Tibial nerve (tissue), 4 donors: ENCODE measurements at regions not wholly inside any gene's neighbourhood (a gene's known extent, or its start where the extent isn't known, plus 50 kb on each side); places are given as distances from the start of the nearest gene placed in this dataset. TPM values are rescaled to one million over a fixed set of nuclear protein-coding genes. Genes with fewer than 3 reads are reported as not detected.

Experiments
- DNase-seq, 2 donors: peaks; one replicate each; pipeline ENCODE4 v3.0.0-alpha.2; 2019; ENCODE audit warnings: low spot score in 2 of 2
- H3K27ac ChIP-seq, 4 donors: fragments of 200-600 bp; sonication (generic) in 3 of 4; one replicate each; pipeline ENCODE4 v1.5.1; 2017 to 2019; ENCODE audit warnings: mild to moderate bottlenecking in 1 of 4
- H3K27me3 ChIP-seq, 2 donors: fragments of 200-600 bp; sonication (generic) in 1 of 2; one replicate each; pipeline versions ENCODE4 v1.5.1 to v1.6.0; 2017 to 2019
- H3K36me3 ChIP-seq, 3 donors: fragments of 200-600 bp; sonication (generic); one replicate each; pipeline ENCODE4 v1.5.1; 2018 to 2019
- H3K4me1 ChIP-seq, 4 donors: fragments of 200-600 bp; sonication (generic) in 3 of 4; one replicate each; pipeline ENCODE4 v1.5.1; 2017 to 2019
- H3K4me3 ChIP-seq, 4 donors: fragments of 200-600 bp; sonication (generic) in 3 of 4; one replicate each; pipeline ENCODE4 v1.5.1; 2017 to 2019; ENCODE audit warnings: mild to moderate bottlenecking in 1 of 4, moderate library complexity in 1 of 4
- H3K9me3 ChIP-seq, 4 donors: fragments of 200-600 bp; sonication (generic) in 3 of 4; one replicate each; pipeline ENCODE4 v1.5.1; 2017 to 2019
- CTCF ChIP-seq, 5 experiments: fragments of 200-600 bp in 3 of 5; fragments of 450-650 bp in 2 of 5; sonication (generic) in 3 of 5; IDR thresholded peaks; one replicate each; pipeline ENCODE4 v1.5.1; 2016 to 2019; ENCODE audit warnings: antibody characterized with exemption in 5 of 5, mild to moderate bottlenecking in 3 of 5, moderate library complexity in 2 of 5
- EP300 ChIP-seq, 2 donors: sonication (generic); formaldehyde crosslinking; IDR thresholded peaks; one replicate each; pipeline ENCODE4 v1.6.1; 2017; ENCODE audit warnings: antibody characterized with exemption in 2 of 2, mild to moderate bottlenecking in 1 of 2
- POLR2A ChIP-seq, 2 donors: fragments of 450-650 bp; IDR thresholded peaks; one replicate each; pipeline ENCODE4 v1.6.1; 2017; ENCODE audit warnings: antibody characterized with exemption in 2 of 2, mild to moderate bottlenecking in 2 of 2, moderate library complexity in 2 of 2
- WGBS, 2 donors: methylation state at CpG; one replicate each; pipeline ENCODE4 v1.1.5; 2018; 5-methylcytosine and 5-hydroxymethylcytosine counted together
- small RNA-seq: library from RNA; depleted of rRNA; stranded (forward); fragments of <200 nt; gene quantifications from one replicate; pipeline ENCODE3, GENCODE V24; 2016

DNA sequence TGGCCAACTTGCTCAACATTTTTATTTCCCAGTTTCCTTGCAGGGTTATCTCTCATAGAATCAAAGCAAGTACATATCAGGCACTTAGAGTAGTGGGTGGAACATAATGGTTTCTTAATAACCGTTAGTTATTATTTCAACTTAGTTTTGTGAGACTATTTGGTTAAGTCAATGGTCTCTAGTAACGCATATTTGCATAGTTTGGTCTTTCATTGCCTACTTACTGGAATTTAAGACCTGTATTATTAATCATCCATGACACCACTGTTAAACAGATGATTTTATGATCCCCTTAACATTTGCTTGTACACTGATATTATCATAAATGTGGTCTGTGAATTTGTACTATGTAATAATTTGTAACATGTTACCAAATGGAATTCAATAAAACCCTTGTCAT is 70.9 kb upstream of the SMIM31 start:
- Histone ChIP-seq H3K9me3 (no peaks in the 10 kb centered on the region), H3K4me3 (no peak overlapping the region), H3K4me1 (no peaks in the 10 kb centered on the region), H3K27me3 (no peaks in the 10 kb centered on the region), H3K27ac (no peak overlapping the region), H3K36me3 (no peaks in the 10 kb centered on the region)
- no peak for TF ChIP-seq CTCF (IDR thresholded peaks at IDR 0.05)
- TF ChIP-seq POLR2A (IDR thresholded peaks at IDR 0.05): no peak
- TF ChIP-seq EP300 (IDR thresholded peaks at IDR 0.05): no peak
- DNase-seq: no peak
- WGBS, 2 donors: 91 to 92% methylated on average over 2 of the region's 2 CpGs

- TF ChIP-seq EP300 (IDR thresholded peaks at IDR 0.05) (no peak), POLR2A (IDR thresholded peaks at IDR 0.05) (no peak), CTCF (IDR thresholded peaks at IDR 0.05) (no peak)
- no peaks in the 10 kb centered on the region for H3K4me1 ChIP-seq
- no peak for DNase-seq
- no peaks in the 10 kb centered on the region for H3K36me3 ChIP-seq
- no peak overlapping the region for H3K27ac ChIP-seq
- no peak overlapping the region for H3K4me3 ChIP-seq
- H3K9me3 ChIP-seq: no peaks in the 10 kb centered on the region
- no peaks in the 10 kb centered on the region for H3K27me3 ChIP-seq
- WGBS, 2 donors: 80 to 89% methylated on average over 3 of the region's 3 CpGs
Measured at GRCh38 chr4:164695650-164696049, 58.3 kb upstream of the SMIM31 start.

DNA sequence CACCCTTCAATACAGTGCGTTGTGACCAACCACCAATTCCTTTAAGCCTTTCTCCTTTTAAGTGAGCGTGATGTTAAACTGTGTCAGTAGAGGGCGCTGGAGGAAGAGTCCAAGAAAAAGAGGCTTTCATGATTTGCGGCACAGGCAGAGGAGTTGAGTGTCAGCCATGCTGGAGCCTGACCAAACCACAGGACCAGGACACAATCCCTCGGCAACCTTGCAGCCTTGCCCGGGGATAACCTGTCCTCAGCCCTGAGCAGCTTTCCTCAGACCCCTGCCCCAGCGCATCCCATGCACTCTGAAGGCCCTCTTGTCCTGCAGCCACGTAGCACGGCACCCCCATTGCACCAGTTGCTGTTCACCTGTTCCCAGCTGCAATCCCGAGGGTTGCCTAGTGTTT is 53.5 kb upstream of the SMIM31 start:
- TF ChIP-seq POLR2A (IDR thresholded peaks at IDR 0.05) (no peak), CTCF (IDR thresholded peaks at IDR 0.05) (peak in 2 of 5 experiments; percentile 10 to 13)
- H3K27ac ChIP-seq: no peak overlapping the region
- no peak for DNase-seq

DNA sequence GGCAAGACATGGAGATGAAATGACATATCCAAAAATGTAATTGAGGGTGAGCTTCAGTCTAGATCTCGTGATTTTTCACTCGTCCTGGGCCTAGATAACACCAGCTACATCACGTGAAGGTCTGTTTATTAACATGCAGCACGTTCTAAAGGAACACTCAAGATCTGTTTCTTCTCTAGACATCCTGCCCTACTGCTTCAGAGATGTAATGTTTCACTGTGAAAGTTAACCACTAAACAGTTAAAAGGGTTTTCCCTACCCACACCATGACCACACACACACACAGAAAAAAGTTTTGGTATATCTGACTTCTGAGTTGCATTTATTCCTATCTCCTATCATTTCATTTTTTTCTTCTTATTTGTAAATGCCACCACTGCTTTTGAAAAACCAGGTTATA is 52.3 kb upstream of the SMIM31 start:
- Histone ChIP-seq H3K27ac (no peak overlapping the region), H3K9me3 (no peaks in the 10 kb centered on the region), H3K4me3 (no peak overlapping the region), H3K36me3 (no peaks in the 10 kb centered on the region), H3K27me3 (no peaks in the 10 kb centered on the region), H3K4me1 (no peaks in the 10 kb centered on the region)
- TF ChIP-seq POLR2A (IDR thresholded peaks at IDR 0.05) (no peak), EP300 (IDR thresholded peaks at IDR 0.05) (no peak), CTCF (IDR thresholded peaks at IDR 0.05) (no peak)
- DNase-seq: no peak
- 76 to 80% methylated on average over 4 of the region's 4 CpGs for WGBS, 2 donors

More for the DNA sequence above, 53.5 kb upstream of the SMIM31 start:
- Histone ChIP-seq H3K9me3 (no peaks in the 10 kb centered on the region), H3K27me3 (no peaks in the 10 kb centered on the region), H3K4me1 (no peaks in the 10 kb centered on the region), H3K4me3 (no peak overlapping the region), H3K36me3 (no peaks in the 10 kb centered on the region)
- 74 to 79% methylated on average over 10 of the region's 10 CpGs for WGBS, 2 donors

Small RNA genes in the stretch of these regions (small RNA-seq; reads per million reads assigned to genes)
- gene AC074198.2 (not detected), gene RNU6-284P (not detected)
